ENCODE measurements at regions not wholly inside any gene's neighbourhood (a gene's known extent, or its start where the extent isn't known, plus 50 kb on each side); places are given as distances from the start of the nearest gene placed in this dataset.

DNA sequence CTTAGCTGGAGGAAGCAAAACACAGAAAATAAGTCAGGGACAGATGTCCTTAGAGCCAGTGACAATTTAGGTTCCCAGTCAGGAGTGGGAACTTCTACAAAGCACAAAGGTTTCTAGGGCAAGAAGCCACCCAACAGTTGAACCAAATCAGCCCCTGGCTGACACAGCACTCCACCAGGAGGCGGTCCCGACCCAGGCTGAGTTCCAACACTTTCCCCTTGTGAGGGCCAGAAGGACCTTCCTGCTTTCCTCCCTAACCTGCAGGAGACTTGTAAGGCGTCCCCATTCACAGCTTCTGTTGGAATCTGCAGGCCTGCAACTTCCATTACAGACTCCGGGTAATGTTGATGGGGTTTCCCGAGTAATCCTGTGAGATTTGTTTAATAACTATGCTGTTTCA lies 416.4 kb upstream of the IRX1 start:
- H3K9me3 ChIP-seq (ENCODE audit: control insufficient read depth, insufficient read depth, low read depth, low read length) = no peaks in the 10 kb centered on the region
- H3K4me1 ChIP-seq (ENCODE audit: control insufficient read depth, insufficient read depth, low read length) = no peaks in the 10 kb centered on the region
- H3K36me3 ChIP-seq (ENCODE audit: control insufficient read depth, insufficient read depth, low read length) = no peaks in the 10 kb centered on the region
- peaks cover 7% of the 10 kb centered on the region; the same call in 1 of the 2 replicates for H3K27me3 ChIP-seq (ENCODE audit: control insufficient read depth, insufficient read depth, low read length)
- in situ Hi-C loops (cut with HindIII; ENCODE audit: low pct_unique_long_range_greater_than_20kb, low sequenced_read_pairs) = no loop called here
- CTCF ChIA-PET = no interaction called here
- POLR2A ChIA-PET = no interaction called here
- ATAC-seq (no peak), DNase-seq (ENCODE audit: low read depth, low spot score) (no peak)
- no peak overlapping the region for H3K4me3 ChIP-seq (ENCODE audit: low read depth in 2 of 2, low read length in 2 of 2)
- intact Hi-C loops (cut with micrococcal nuclease; ENCODE audit: unreplicated experiment) = no loop called here
- no TSS peak for BruUV-seq (replicated peaks)
- H3K27ac ChIP-seq (ENCODE audit: low read length) = no peak overlapping the region
- TF ChIP-seq, protein P1, sequence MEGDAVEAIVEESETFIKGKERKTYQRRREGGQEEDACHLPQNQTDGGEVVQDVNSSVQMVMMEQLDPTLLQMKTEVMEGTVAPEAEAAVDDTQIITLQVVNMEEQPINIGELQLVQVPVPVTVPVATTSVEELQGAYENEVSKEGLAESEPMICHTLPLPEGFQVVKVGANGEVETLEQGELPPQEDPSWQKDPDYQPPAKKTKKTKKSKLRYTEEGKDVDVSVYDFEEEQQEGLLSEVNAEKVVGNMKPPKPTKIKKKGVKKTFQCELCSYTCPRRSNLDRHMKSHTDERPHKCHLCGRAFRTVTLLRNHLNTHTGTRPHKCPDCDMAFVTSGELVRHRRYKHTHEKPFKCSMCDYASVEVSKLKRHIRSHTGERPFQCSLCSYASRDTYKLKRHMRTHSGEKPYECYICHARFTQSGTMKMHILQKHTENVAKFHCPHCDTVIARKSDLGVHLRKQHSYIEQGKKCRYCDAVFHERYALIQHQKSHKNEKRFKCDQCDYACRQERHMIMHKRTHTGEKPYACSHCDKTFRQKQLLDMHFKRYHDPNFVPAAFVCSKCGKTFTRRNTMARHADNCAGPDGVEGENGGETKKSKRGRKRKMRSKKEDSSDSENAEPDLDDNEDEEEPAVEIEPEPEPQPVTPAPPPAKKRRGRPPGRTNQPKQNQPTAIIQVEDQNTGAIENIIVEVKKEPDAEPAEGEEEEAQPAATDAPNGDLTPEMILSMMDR (IDR thresholded peaks at IDR 0.05) = no peak
- TF ChIP-seq TCF7L2 (IDR thresholded peaks at IDR 0.05; ENCODE audit: low read depth, low read length) (no peak), POLR2AphosphoS5 (IDR thresholded peaks at IDR 0.05; ENCODE audit: low read depth, low read length) (no peak), SIN3A (IDR thresholded peaks at IDR 0.05; ENCODE audit: borderline replicate concordance, insufficient read depth, low read depth, low read length) (no peak)
- TF ChIP-seq, protein P2, sequence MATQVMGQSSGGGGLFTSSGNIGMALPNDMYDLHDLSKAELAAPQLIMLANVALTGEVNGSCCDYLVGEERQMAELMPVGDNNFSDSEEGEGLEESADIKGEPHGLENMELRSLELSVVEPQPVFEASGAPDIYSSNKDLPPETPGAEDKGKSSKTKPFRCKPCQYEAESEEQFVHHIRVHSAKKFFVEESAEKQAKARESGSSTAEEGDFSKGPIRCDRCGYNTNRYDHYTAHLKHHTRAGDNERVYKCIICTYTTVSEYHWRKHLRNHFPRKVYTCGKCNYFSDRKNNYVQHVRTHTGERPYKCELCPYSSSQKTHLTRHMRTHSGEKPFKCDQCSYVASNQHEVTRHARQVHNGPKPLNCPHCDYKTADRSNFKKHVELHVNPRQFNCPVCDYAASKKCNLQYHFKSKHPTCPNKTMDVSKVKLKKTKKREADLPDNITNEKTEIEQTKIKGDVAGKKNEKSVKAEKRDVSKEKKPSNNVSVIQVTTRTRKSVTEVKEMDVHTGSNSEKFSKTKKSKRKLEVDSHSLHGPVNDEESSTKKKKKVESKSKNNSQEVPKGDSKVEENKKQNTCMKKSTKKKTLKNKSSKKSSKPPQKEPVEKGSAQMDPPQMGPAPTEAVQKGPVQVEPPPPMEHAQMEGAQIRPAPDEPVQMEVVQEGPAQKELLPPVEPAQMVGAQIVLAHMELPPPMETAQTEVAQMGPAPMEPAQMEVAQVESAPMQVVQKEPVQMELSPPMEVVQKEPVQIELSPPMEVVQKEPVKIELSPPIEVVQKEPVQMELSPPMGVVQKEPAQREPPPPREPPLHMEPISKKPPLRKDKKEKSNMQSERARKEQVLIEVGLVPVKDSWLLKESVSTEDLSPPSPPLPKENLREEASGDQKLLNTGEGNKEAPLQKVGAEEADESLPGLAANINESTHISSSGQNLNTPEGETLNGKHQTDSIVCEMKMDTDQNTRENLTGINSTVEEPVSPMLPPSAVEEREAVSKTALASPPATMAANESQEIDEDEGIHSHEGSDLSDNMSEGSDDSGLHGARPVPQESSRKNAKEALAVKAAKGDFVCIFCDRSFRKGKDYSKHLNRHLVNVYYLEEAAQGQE (IDR thresholded peaks at IDR 0.05; ENCODE audit: insufficient read depth in 1 of 2, low read depth in 2 of 2, low read length in 1 of 2) = no peak

DNA sequence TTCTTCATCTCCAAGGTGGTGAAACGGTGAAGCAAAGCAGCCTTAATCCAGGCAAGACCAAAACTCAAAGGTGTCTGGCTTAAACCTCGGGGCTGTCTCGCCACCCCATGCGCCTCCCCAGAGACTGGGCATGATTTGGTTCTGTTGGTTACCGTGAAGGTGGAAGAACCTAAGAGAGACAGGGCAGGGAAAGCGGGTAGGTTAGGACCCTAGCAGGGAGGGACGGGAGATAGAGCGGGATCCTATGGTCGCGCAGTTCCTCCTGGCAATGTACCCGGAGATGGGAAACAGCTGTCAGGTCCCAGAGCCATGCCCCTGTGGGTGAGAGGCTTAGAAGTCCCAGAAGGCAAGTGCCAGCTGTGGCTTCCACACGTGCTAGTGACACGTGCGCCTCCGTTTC lies 418.3 kb upstream of the IRX1 start:
- POLR2A ChIA-PET = no interaction called here
- ATAC-seq = no peak
- Histone ChIP-seq H3K27me3 (ENCODE audit: control insufficient read depth, insufficient read depth, low read length) (peaks cover 5% of the 10 kb centered on the region; the same call in 1 of the 2 replicates), H3K9me3 (ENCODE audit: control insufficient read depth, insufficient read depth, low read depth, low read length) (no peaks in the 10 kb centered on the region), H3K36me3 (ENCODE audit: control insufficient read depth, insufficient read depth, low read length) (no peaks in the 10 kb centered on the region), H3K4me3 (ENCODE audit: low read depth in 2 of 2, low read length in 2 of 2) (no peak overlapping the region), H3K4me1 (ENCODE audit: control insufficient read depth, insufficient read depth, low read length) (no peaks in the 10 kb centered on the region), H3K27ac (ENCODE audit: low read length) (no peak overlapping the region)
- in situ Hi-C loops (cut with HindIII; ENCODE audit: low pct_unique_long_range_greater_than_20kb, low sequenced_read_pairs) = no loop called here
- CTCF ChIA-PET = no interaction called here
- DNase-seq (ENCODE audit: low read depth, low spot score) = no peak
- intact Hi-C loops (cut with micrococcal nuclease; ENCODE audit: unreplicated experiment) = no loop called here
- BruUV-seq (replicated peaks) = no TSS peak
- TF ChIP-seq, protein P2 (IDR thresholded peaks at IDR 0.05; ENCODE audit: insufficient read depth in 1 of 2, low read depth in 2 of 2, low read length in 1 of 2) = no peak
- TF ChIP-seq POLR2AphosphoS5 (IDR thresholded peaks at IDR 0.05; ENCODE audit: low read depth, low read length) = no peak
- TF ChIP-seq TCF7L2 (IDR thresholded peaks at IDR 0.05; ENCODE audit: low read depth, low read length) = no peak
- no peak for TF ChIP-seq SIN3A (IDR thresholded peaks at IDR 0.05; ENCODE audit: borderline replicate concordance, insufficient read depth, low read depth, low read length)
- TF ChIP-seq, protein P1 (IDR thresholded peaks at IDR 0.05) = no peak

Data from Panc1 (cell line).